ENCODE measurements at regions not wholly inside any gene's neighbourhood (a gene's known extent, or its start where the extent isn't known, plus 50 kb on each side); places are given as distances from the start of the nearest gene placed in this dataset.

- no peak for DNase-seq
Measured at GRCh38 chr2:64344999-64345576, 108.9 kb upstream of the LGALSL start.

DNA sequence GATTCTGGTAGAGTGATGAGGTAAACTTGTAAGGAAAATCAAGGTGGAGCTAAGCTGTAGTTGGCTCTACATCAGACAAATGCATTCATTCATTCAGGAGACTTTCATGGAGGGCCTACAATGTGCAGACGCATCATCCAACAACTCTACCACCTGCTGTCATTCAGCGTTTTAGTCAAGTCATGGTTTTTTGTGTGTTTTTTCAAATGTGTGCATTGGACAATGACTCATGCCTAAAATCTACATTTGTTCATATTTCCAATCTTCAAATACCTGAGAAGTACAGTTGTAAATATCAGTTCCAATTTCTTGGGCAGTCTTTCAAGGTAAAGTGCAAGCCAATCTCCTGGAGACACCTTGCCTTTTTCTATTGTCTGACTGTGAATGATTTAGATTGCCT, 108.0 kb upstream of the LGALSL start:
- no peak for DNase-seq

GRCh38 chr2:64348386-64349130, 105.4 kb upstream of the LGALSL start:
- DNase-seq, result no peak

DNA sequence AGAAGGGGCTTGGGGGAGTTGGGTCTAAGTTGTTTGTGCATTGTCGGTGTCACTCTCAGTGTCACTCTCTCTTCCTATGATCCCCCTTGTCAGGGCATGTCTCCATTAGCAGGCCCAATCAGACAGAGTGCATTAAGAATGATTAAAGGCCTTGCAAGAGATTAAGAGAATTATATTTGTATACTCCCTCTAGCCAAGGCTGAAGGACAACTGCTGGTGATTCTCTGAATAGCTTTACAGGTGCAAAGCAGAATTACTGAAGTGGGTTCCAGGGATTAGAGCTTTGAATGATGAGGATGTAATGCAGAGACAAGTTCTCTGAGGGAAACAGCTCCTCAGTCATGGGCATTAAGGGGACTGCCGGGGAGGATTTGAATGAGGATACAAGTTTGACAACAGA, 104.8 kb upstream of the LGALSL start:
- DNase-seq, result no peak

DNA sequence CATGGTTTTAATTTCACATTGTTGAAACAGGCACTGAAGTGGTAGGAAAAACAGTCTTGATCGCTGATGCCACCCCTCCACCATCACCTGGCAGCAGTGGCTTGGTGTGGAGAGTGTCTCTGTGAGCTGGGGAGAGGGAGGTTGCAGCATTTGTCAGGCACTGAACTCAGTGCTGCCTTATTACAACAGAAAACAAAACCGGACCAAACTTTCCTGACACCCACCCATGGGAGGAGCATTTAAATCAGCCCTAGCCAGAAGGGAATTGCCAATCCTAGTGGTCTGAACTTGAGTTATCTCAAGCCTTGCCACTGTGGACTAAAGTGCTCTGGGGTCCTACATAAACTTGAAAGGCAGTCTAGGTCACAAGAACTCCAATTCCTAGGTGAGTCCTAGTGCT, 103.0 kb upstream of the LGALSL start:
- DNase-seq, result no peak

- DNase-seq, result no peak
Measured at GRCh38 chr2:64352292-64352691, 101.7 kb upstream of the LGALSL start.

DNA sequence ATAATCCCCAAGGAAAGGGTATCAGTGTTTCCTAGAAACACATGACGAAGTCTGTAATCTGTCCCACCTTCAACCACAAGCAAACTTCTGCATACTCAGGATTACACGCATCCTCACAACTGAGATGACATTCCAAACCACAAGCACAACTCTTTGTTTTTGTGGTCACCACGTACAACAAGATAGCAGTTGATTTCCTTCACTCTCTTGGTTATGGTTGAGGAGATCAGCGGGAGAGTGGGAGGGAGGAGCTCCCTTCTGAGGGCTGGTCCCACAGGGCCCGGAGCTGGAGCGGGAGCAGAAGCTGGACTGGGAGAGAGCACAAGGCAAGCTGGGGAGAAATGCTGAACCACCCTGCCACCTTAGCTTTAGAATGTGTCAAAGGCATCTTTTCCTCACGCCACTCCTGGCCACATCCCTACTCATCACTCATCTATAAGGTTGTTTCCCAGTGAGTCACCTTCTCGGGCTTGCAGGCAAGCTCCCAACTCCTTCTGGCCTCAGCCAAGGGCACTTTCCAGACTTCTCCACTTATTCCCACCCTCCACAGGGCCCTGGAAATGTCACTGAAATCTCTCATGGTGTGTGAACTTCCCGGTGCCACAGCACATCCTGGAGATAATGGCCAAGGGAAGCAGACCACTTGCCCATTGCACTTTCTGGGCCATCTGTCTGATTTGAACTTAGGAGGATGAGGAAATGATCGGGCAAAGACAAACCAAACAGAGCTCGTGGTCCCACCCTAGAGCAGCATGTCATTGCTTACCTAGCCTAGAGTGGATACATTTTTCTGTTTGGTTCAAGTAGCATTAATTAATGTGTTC, 98.9 kb upstream of the LGALSL start:
- no peak for DNase-seq

- DNase-seq, result no peak
Measured at GRCh38 chr2:64356906-64357305, 97.1 kb upstream of the LGALSL start.

DNA sequence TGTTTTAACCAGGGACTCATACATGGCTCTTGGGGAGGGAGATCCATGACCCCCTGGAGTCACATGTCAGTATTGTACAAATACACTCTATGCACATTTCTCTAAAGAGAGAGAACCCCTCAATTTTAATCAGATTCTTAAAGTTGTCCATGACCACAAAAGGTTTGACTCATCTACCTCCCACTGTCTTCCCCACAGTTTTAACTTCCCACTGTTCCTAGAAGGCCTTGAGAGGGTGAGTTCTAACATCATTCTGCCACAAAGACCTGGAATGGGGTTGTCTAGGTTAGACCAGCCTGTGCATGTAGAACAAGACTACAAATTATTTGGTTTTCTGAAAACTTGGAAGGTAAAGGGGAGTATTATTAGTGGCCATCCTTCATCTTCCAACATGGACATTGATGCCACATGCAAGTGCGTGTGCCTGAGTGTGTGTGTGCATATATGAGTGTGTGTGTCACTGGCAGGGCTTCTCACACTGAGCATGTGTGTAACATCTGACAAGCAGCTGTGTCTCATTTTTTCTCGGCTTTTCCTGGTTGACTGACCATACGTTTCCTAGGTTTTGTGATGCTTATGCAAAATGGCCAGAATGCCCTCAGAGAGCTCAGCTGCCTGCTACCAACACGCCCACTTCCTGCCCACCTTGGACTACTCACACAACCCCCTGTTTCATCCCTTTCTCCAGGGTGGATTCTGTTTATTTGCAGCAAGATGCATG, 94.6 kb upstream of the LGALSL start:
- DNase-seq, result no peak

- DNase-seq, result peak; percentile 62
Measured at GRCh38 chr2:64359892-64360657, 93.9 kb upstream of the LGALSL start.

- no peak for DNase-seq
Measured at GRCh38 chr2:64361151-64361938, 92.6 kb upstream of the LGALSL start.

- no peak for DNase-seq
Measured at GRCh38 chr2:64362562-64363026, 91.4 kb upstream of the LGALSL start.

GRCh38 chr2:64363140-64363539, 90.8 kb upstream of the LGALSL start:
- no peak for DNase-seq

DNA sequence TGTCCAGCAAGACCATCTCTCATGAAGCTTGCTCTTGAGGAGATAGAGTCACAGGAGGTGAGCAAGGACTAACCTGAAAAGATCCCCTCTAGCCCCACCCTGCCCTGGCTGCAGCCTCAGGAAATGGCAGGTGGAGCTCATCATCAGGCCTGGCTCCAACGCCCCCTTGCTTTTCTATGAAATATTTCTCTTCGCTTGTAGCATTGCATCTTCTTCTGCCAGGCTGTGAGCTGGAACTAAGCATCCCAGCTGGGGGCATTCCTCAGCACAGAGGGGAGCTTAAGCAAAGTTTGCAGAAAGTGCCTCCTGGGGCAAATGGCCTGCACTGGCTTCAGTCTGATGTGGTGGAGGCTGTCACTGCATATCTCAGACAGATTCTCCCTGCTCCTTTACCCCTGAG, 90.1 kb upstream of the LGALSL start:
- no peak for DNase-seq

- DNase-seq, result no peak
Measured at GRCh38 chr2:64367444-64368232, 86.3 kb upstream of the LGALSL start.

GRCh38 chr2:64369706-64370105, 84.3 kb upstream of the LGALSL start:
- DNase-seq, result no peak

- no peak for DNase-seq
Measured at GRCh38 chr2:64371727-64372126, 82.2 kb upstream of the LGALSL start.

- peak; percentile 59 for DNase-seq
Measured at GRCh38 chr2:64374686-64375085, 79.3 kb upstream of the LGALSL start.

GRCh38 chr2:64376926-64377325, 77.0 kb upstream of the LGALSL start:
- no peak for DNase-seq

GRCh38 chr2:64379186-64379585, 74.8 kb upstream of the LGALSL start:
- no peak for DNase-seq
